ENCODE measurements at regions not wholly inside any gene's neighbourhood (a gene's known extent, or its start where the extent isn't known, plus 50 kb on each side); places are given as distances from the start of the nearest gene placed in this dataset.

GRCh38 chr9:12511726-12512125 is 181.5 kb upstream of the TYRP1 start:
- TF ChIP-seq CTCF (IDR thresholded peaks at IDR 0.05) (no peak), ZFX (IDR thresholded peaks at IDR 0.05; ENCODE audit: borderline replicate concordance) (no peak)

All from 22Rv1 (cell line).